ENCODE measurements at regions not wholly inside any gene's neighbourhood (a gene's known extent, or its start where the extent isn't known, plus 50 kb on each side); places are given as distances from the start of the nearest gene placed in this dataset.

DNA sequence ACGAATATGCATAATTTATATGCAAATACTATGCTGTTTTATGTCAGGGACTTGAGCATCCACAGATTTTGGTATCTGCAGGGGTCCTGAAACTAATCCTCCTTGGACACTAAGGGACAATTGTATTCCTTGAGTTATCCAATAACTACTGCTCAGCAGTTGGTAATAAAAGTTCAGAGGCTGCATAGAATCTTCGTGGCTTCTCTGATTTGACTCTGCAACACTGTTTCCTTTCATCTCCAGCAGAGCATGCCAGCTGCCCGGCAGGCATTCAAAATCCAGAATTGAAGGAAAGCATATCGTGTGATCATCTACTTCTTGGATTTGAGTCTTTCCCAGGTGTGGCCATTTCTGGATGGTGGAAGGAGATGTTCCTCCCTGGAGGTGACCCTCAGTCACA is 64.5 kb upstream of the MRI1 start:
- Histone ChIP-seq H3K4me1 (ENCODE audit: control insufficient read depth, extremely low read depth, insufficient read depth, low read length) (no peaks in the 10 kb centered on the region), H3K9ac (replicated peaks; ENCODE audit: extremely low read depth, insufficient read depth, low read length) (no peak overlapping the region), H3K36me3 (ENCODE audit: control insufficient read depth in 2 of 2, extremely low read depth in 1 of 2, insufficient read depth in 2 of 2, low read length in 2 of 2) (no peaks in the 10 kb centered on the region), H3K9me1 (replicated peaks; ENCODE audit: control insufficient read depth, extremely low read depth, insufficient read depth, low read length) (no peaks in the 10 kb centered on the region), H3K4me3 (replicated peaks in 1 of 3; ENCODE audit: insufficient read depth in 1 of 3, low read depth in 1 of 3, low read length in 3 of 3) (no peak overlapping the region), H3K79me2 (ENCODE audit: control insufficient read depth, insufficient read depth, low read length) (no peaks in the 10 kb centered on the region), H3K27me3 (ENCODE audit: control insufficient read depth in 2 of 2, insufficient read depth in 2 of 2, low read length in 2 of 2) (peaks cover 0 to 3% of the 10 kb centered on the region in 2 experiments), H3K27ac (ENCODE audit: insufficient read depth, low read depth, low read length) (no peak overlapping the region), H3K4me2 (ENCODE audit: insufficient read depth, low read length) (no peak overlapping the region), H4K20me1 (replicated peaks; ENCODE audit: control insufficient read depth, extremely low read depth, insufficient read depth, low read length) (no peaks in the 10 kb centered on the region), H3K9me3 (replicated peaks; ENCODE audit: control insufficient read depth, insufficient read depth, low read length) (no peaks in the 10 kb centered on the region), H2AFZ (ENCODE audit: low read depth, low read length) (no peak overlapping the region)
- TF ChIP-seq, protein P1, sequence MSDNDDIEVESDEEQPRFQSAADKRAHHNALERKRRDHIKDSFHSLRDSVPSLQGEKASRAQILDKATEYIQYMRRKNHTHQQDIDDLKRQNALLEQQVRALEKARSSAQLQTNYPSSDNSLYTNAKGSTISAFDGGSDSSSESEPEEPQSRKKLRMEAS (IDR thresholded peaks at IDR 0.05; ENCODE audit: insufficient read depth, insufficient read length) = no peak
- TF ChIP-seq JUN (IDR thresholded peaks at IDR 0.05; ENCODE audit: borderline replicate concordance, insufficient read depth, insufficient read length, low read depth) = no peak
- no peak for TF ChIP-seq FOS (IDR thresholded peaks at IDR 0.05; ENCODE audit: borderline replicate concordance, insufficient read depth, low read length)
- TF ChIP-seq POLR2AphosphoS5 (IDR thresholded peaks at IDR 0.05; ENCODE audit: insufficient read depth, low read depth, low read length) = no peak
- no TSS peak for BruUV-seq (replicated peaks)
- intact Hi-C loops (cut with micrococcal nuclease) (no loop called here), dilution Hi-C loops (cut with MboI; ENCODE audit: extremely low pct_ligation_motif_present, low sequenced_read_pairs) (no loop called here)
- CTCF ChIA-PET = interaction anchor here (0.6 kb wide), 1 partner anchor 14 kb away, joined by 3 read pairs; no protein-coding TSS in a partner anchor
- POLR2A ChIA-PET = no interaction called here
- no peak for DNase-seq (ENCODE audit: low read depth, low spot score)
- FAIRE-seq = no peak

DNA sequence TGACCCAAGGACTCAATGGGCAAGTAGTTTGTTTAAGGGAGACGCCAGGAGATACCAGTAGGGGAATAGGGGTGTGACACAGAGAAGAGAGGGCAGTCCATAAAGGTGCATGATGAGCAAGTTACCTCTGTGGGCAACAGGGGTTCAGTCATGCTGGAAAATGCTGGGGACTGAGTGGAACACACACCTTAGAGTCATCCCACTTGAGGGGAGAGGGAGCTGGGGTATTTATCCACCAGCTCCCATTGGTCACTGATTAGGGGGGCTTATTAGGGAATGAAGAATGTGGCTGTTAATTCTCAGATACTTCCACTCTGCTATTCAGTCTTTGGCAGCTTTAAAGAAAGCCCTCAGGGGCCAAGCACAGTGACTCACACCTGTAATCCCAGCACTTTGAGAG is 67.5 kb upstream of the MRI1 start:
- H3K4me2 ChIP-seq (ENCODE audit: insufficient read depth, low read length) = no peak overlapping the region
- POLR2A ChIA-PET = no interaction called here
- no peak overlapping the region for H2AFZ ChIP-seq (ENCODE audit: low read depth, low read length)
- no peak overlapping the region for H3K9ac ChIP-seq (replicated peaks; ENCODE audit: extremely low read depth, insufficient read depth, low read length)
- H4K20me1 ChIP-seq (replicated peaks; ENCODE audit: control insufficient read depth, extremely low read depth, insufficient read depth, low read length) = no peaks in the 10 kb centered on the region
- H3K79me2 ChIP-seq (ENCODE audit: control insufficient read depth, insufficient read depth, low read length) = no peaks in the 10 kb centered on the region
- H3K9me3 ChIP-seq (replicated peaks; ENCODE audit: control insufficient read depth, insufficient read depth, low read length) = no peaks in the 10 kb centered on the region
- intact Hi-C loops (cut with micrococcal nuclease) (no loop called here), dilution Hi-C loops (cut with MboI; ENCODE audit: extremely low pct_ligation_motif_present, low sequenced_read_pairs) (no loop called here)
- H3K9me1 ChIP-seq (replicated peaks; ENCODE audit: control insufficient read depth, extremely low read depth, insufficient read depth, low read length) = no peaks in the 10 kb centered on the region
- CTCF ChIA-PET = interaction anchor here (1.3 kb wide), 1 partner anchor 25 kb away, joined by 9 read pairs; no protein-coding TSS in a partner anchor
- H3K27ac ChIP-seq (ENCODE audit: insufficient read depth, low read depth, low read length) = no peak overlapping the region
- no peak for FAIRE-seq
- peaks cover 0 to 3% of the 10 kb centered on the region in 2 experiments for H3K27me3 ChIP-seq (ENCODE audit: control insufficient read depth in 2 of 2, insufficient read depth in 2 of 2, low read length in 2 of 2)
- no peak overlapping the region for H3K4me3 ChIP-seq (replicated peaks in 1 of 3; ENCODE audit: insufficient read depth in 1 of 3, low read depth in 1 of 3, low read length in 3 of 3)
- no peak for DNase-seq (ENCODE audit: low read depth, low spot score)
- BruUV-seq (replicated peaks) = no TSS peak
- H3K4me1 ChIP-seq (ENCODE audit: control insufficient read depth, extremely low read depth, insufficient read depth, low read length) = no peaks in the 10 kb centered on the region
- TF ChIP-seq POLR2AphosphoS5 (IDR thresholded peaks at IDR 0.05; ENCODE audit: insufficient read depth, low read depth, low read length) = no peak
- TF ChIP-seq GATA2 (IDR thresholded peaks at IDR 0.05; ENCODE audit: insufficient read depth, insufficient read length, low read depth, low read length) = no peak
- TF ChIP-seq, protein P2, sequence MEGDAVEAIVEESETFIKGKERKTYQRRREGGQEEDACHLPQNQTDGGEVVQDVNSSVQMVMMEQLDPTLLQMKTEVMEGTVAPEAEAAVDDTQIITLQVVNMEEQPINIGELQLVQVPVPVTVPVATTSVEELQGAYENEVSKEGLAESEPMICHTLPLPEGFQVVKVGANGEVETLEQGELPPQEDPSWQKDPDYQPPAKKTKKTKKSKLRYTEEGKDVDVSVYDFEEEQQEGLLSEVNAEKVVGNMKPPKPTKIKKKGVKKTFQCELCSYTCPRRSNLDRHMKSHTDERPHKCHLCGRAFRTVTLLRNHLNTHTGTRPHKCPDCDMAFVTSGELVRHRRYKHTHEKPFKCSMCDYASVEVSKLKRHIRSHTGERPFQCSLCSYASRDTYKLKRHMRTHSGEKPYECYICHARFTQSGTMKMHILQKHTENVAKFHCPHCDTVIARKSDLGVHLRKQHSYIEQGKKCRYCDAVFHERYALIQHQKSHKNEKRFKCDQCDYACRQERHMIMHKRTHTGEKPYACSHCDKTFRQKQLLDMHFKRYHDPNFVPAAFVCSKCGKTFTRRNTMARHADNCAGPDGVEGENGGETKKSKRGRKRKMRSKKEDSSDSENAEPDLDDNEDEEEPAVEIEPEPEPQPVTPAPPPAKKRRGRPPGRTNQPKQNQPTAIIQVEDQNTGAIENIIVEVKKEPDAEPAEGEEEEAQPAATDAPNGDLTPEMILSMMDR (IDR thresholded peaks at IDR 0.05; ENCODE audit: extremely low read depth in 1 of 2, insufficient read depth in 1 of 2, low read depth in 1 of 2, low read length in 2 of 2) = no peak
- no peak for TF ChIP-seq POLR2A (IDR thresholded peaks at IDR 0.05; ENCODE audit: low read depth, low read length)
- TF ChIP-seq FOS (IDR thresholded peaks at IDR 0.05; ENCODE audit: borderline replicate concordance, insufficient read depth, low read length) = no peak
- no peak for TF ChIP-seq JUN (IDR thresholded peaks at IDR 0.05; ENCODE audit: borderline replicate concordance, insufficient read depth, insufficient read length, low read depth)
- no peak for TF ChIP-seq MYC (IDR thresholded peaks at IDR 0.05; ENCODE audit: low read depth, low read length)
- TF ChIP-seq EZH2 (IDR thresholded peaks at IDR 0.05; ENCODE audit: borderline replicate concordance, low read depth, low read length, severe bottlenecking) = no peak
- TF ChIP-seq, protein P1 (IDR thresholded peaks at IDR 0.05; ENCODE audit: insufficient read depth, insufficient read length) = no peak
- H3K36me3 ChIP-seq (ENCODE audit: control insufficient read depth in 2 of 2, extremely low read depth in 1 of 2, insufficient read depth in 2 of 2, low read length in 2 of 2) = no peaks in the 10 kb centered on the region
